Suprapubic skin (tissue), 4 donors: ENCODE measurements at regions not wholly inside any gene's neighbourhood (a gene's known extent, or its start where the extent isn't known, plus 50 kb on each side); places are given as distances from the start of the nearest gene placed in this dataset.

Experiments used
- DNase-seq, 2 donors: peaks; one replicate each; pipeline ENCODE4 v3.0.0-alpha.2; 2019; ENCODE audit warnings: low spot score in 2 of 2
- H3K27ac ChIP-seq: fragments of 200-600 bp; sonication (generic); one replicate; pipeline ENCODE4 v1.5.1; 2019
- H3K27me3 ChIP-seq: fragments of 200-600 bp; sonication (generic); one replicate; pipeline ENCODE4 v1.5.1; 2019
- H3K36me3 ChIP-seq: fragments of 200-600 bp; sonication (generic); one replicate; pipeline ENCODE4 v1.5.1; 2019
- H3K4me1 ChIP-seq: fragments of 200-600 bp; sonication (generic); one replicate; pipeline ENCODE4 v1.5.1; 2019
- H3K4me3 ChIP-seq: fragments of 200-600 bp; sonication (generic); one replicate; pipeline ENCODE4 v1.5.1; 2019; ENCODE audit warnings: mild to moderate bottlenecking
- H3K9me3 ChIP-seq: fragments of 200-600 bp; sonication (generic); one replicate; pipeline ENCODE4 v1.5.1; 2019
- CTCF ChIP-seq, 2 donors: fragments of 200-600 bp in 1 of 2; fragments of 450-650 bp in 1 of 2; sonication (generic) in 1 of 2; IDR thresholded peaks; one replicate each; pipeline ENCODE4 v1.5.1; 2016 to 2019; ENCODE audit warnings: antibody characterized with exemption in 2 of 2, mild to moderate bottlenecking in 1 of 2, moderate library complexity in 1 of 2
- EP300 ChIP-seq: sonication (generic); formaldehyde crosslinking; IDR thresholded peaks from one replicate; pipeline ENCODE4 v1.6.1; 2017; ENCODE audit warnings: antibody characterized with exemption
- POLR2A ChIP-seq, 2 donors: fragments of 450-650 bp; IDR thresholded peaks; one replicate each; pipeline ENCODE4 v1.6.1; 2017; ENCODE audit warnings: antibody characterized with exemption in 2 of 2, mild to moderate bottlenecking in 2 of 2, moderate library complexity in 2 of 2
- POLR2AphosphoS5 ChIP-seq, 3 donors: sonication (generic); formaldehyde crosslinking; IDR thresholded peaks; one replicate each; pipeline ENCODE4 v1.6.1; 2017; ENCODE audit warnings: antibody characterized with exemption in 3 of 3
- WGBS: methylation state at CpG from one replicate; pipeline ENCODE4 v1.1.5; 2018; 5-methylcytosine and 5-hydroxymethylcytosine counted together

GRCh38 chr1:207971331-207972219 is 60.6 kb upstream of the CD34 start:
- no peak overlapping the region for H3K27ac ChIP-seq

GRCh38 chr1:207970329-207971233 is 59.7 kb upstream of the CD34 start:
- TF ChIP-seq POLR2A (IDR thresholded peaks at IDR 0.05) (no peak), CTCF (IDR thresholded peaks at IDR 0.05) (no peak), EP300 (no peak), POLR2AphosphoS5 (IDR thresholded peaks at IDR 0.05) (no peak)
- Histone ChIP-seq H3K4me3 (no peak overlapping the region), H3K27me3 (no peaks in the 10 kb centered on the region), H3K4me1 (no peaks in the 10 kb centered on the region), H3K36me3 (no peaks in the 10 kb centered on the region), H3K9me3 (no peaks in the 10 kb centered on the region), H3K27ac (no peak overlapping the region)
- 85% methylated on average over 15 of the region's 16 CpGs for WGBS
- no peak for DNase-seq

More at GRCh38 chr1:207971331-207972219, 60.6 kb upstream of the CD34 start:
- no peaks in the 10 kb centered on the region for H3K27me3 ChIP-seq
- no peak for TF ChIP-seq CTCF (IDR thresholded peaks at IDR 0.05)
- no peak for TF ChIP-seq POLR2AphosphoS5 (IDR thresholded peaks at IDR 0.05)
- TF ChIP-seq POLR2A (IDR thresholded peaks at IDR 0.05): no peak
- TF ChIP-seq EP300: no peak
- no peak overlapping the region for H3K4me3 ChIP-seq
- WGBS: 82% methylated on average over 10 of the region's 10 CpGs
- no peaks in the 10 kb centered on the region for H3K9me3 ChIP-seq
- no peak for DNase-seq
- no peaks in the 10 kb centered on the region for H3K36me3 ChIP-seq
- H3K4me1 ChIP-seq: no peaks in the 10 kb centered on the region

GRCh38 chr1:207969528-207969927 is 58.6 kb upstream of the CD34 start:
- Histone ChIP-seq H3K4me3 (no peak overlapping the region), H3K27me3 (no peaks in the 10 kb centered on the region), H3K4me1 (peaks cover 6% of the 10 kb centered on the region), H3K9me3 (no peaks in the 10 kb centered on the region), H3K36me3 (no peaks in the 10 kb centered on the region), H3K27ac (no peak overlapping the region)
- 93% methylated on average over 2 of the region's 2 CpGs for WGBS
- no peak for TF ChIP-seq POLR2AphosphoS5 (IDR thresholded peaks at IDR 0.05)
- no peak for TF ChIP-seq EP300
- TF ChIP-seq POLR2A (IDR thresholded peaks at IDR 0.05): no peak
- no peak for TF ChIP-seq CTCF (IDR thresholded peaks at IDR 0.05)
- DNase-seq: no peak

GRCh38 chr1:207968521-207969009 is 57.6 kb upstream of the CD34 start:
- Histone ChIP-seq H3K27ac (no peak overlapping the region), H3K27me3 (no peaks in the 10 kb centered on the region), H3K4me3 (no peak overlapping the region), H3K9me3 (no peaks in the 10 kb centered on the region), H3K4me1 (peaks cover 15% of the 10 kb centered on the region), H3K36me3 (no peaks in the 10 kb centered on the region)
- no peak for TF ChIP-seq CTCF (IDR thresholded peaks at IDR 0.05)
- TF ChIP-seq EP300: no peak
- no peak for TF ChIP-seq POLR2A (IDR thresholded peaks at IDR 0.05)
- TF ChIP-seq POLR2AphosphoS5 (IDR thresholded peaks at IDR 0.05): no peak
- WGBS: 71% methylated on average over 5 of the region's 5 CpGs
- DNase-seq: no peak
